Tibial artery (tissue), 4 donors: ENCODE measurements at regions not wholly inside any gene's neighbourhood (a gene's known extent, or its start where the extent isn't known, plus 50 kb on each side); places are given as distances from the start of the nearest gene placed in this dataset.
"Not testable (repeated sequence)": the region's sequence is repeated elsewhere in the genome, so short reads cannot be mapped to it uniquely, and the experiment has no call there.

Experiments
- DNase-seq, 2 donors: peaks; one replicate each; pipeline ENCODE4 v3.0.0-alpha.2; 2019
- H3K27ac ChIP-seq, 2 donors: fragments of 200-600 bp; sonication (generic) in 1 of 2; 1 replicate in 1 of 2; 2 replicates in 1 of 2; pipeline ENCODE4 v1.5.1; 2018 to 2019; ENCODE audit warnings: mild to moderate bottlenecking in 1 of 2
- H3K27me3 ChIP-seq, 2 donors: fragments of 200-600 bp; sonication (generic) in 1 of 2; one replicate each; pipeline versions ENCODE4 v1.5.1 to v1.6.0; 2016 to 2019
- H3K36me3 ChIP-seq, 3 donors: fragments of 200-600 bp; sonication (generic) in 2 of 3; one replicate each; pipeline ENCODE4 v1.5.1; 2016 to 2019; ENCODE audit warnings: mild to moderate bottlenecking in 2 of 3
- H3K4me1 ChIP-seq, 4 donors: fragments of 200-600 bp; sonication (generic) in 2 of 4; 1 replicate in 3 of 4; 2 replicates in 1 of 4; pipeline ENCODE4 v1.5.1; 2016 to 2019
- H3K4me3 ChIP-seq, 2 donors: fragments of 200-600 bp; sonication (generic) in 1 of 2; 1 replicate in 1 of 2; 2 replicates in 1 of 2; pipeline ENCODE4 v1.5.1; 2018 to 2019; ENCODE audit warnings: mild to moderate bottlenecking in 2 of 2
- H3K9me3 ChIP-seq, 3 donors: fragments of 200-600 bp; sonication (generic) in 1 of 3; one replicate each; pipeline ENCODE4 v1.5.1; 2016 to 2019
- intact Hi-C: fragments of 100-400 bp; cut with DNase I; formaldehyde crosslinking; loops from one replicate; pipeline ENCODE4 v1.15.0; 2023; ENCODE audit warnings: low total_unique reads
- TF ChIP-seq, protein P1 (sequence below), 2 experiments: fragments of 200-600 bp in 1 of 2; fragments of 450-650 bp in 1 of 2; IDR thresholded peaks; one replicate each; pipeline ENCODE4 v1.5.1; 2017 to 2019; ENCODE audit warnings: antibody characterized with exemption in 2 of 2, mild to moderate bottlenecking in 1 of 2, moderate library complexity in 1 of 2

DNA sequence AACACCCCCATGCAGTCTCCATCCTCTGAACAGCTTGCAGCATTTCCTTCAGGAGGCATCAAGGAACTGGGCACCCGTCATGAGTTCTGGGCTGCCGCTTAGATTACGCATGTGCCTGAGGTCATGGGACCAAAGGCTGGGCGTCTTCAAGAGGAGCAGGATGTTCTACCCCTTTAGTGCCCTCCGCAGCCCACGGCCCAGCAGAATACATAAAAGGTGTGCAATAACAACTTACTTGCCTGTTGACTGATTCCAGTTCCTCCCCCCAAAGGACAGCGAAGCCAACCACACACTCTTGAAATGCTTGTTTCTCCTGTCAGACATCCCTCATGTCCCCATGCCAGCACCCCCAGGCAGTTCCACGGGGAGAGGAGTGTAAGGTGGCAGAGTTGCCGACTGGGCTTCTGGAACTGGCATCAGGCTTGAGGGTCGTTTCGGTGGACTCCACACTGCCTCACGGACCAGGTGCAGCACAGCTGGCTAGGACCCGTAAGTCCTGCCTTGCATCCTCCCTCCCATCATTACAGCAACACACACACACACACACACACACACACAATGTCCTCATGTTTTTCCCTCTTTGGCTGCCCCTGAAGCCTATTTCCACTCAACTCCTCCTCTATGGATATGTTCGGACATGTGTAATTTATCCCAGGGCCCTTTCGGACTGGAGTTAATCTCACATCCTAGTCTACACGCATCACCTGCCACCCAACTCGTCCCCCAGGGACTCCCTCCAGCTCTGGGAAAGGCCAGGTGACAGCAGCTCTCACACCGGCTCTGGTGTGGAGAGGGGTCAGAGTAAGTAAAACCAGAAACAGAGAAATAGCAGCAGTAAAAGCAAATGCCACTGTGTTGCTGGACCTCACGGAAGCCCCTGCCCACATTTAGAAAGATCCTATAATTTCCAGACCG lies 200.7 kb downstream of the BCL11A start:
- intact Hi-C loops, result no loop called here

DNA sequence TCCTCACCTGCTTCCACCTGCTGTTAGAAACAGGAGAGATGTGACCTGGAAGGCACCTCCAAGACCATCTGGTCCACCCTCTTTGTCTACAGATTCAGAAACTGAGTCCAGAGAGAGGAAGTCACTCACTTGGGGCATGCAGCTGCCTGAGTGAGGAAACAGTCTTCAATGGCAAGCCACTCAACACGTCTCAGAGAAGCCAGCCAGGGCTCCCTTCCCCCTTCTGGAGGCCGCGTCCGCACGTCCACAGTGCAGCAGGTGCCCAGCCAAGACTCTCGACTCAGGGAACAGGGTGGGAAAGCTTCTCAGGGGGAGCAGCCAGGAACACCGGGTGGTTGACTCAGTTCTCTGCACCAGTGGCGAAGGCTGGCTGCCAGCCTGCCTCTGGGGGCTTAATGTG lies 201.7 kb downstream of the BCL11A start:
- no peak for DNase-seq
- Histone ChIP-seq H3K27me3 (no peaks in the 10 kb centered on the region), H3K9me3 (no peaks in the 10 kb centered on the region), H3K4me3 (no peak overlapping the region), H3K4me1 (no peaks in the 10 kb centered on the region), H3K27ac (no peak overlapping the region), H3K36me3 (no peaks in the 10 kb centered on the region)
- intact Hi-C loops, result no loop called here
- TF ChIP-seq, protein P1, sequence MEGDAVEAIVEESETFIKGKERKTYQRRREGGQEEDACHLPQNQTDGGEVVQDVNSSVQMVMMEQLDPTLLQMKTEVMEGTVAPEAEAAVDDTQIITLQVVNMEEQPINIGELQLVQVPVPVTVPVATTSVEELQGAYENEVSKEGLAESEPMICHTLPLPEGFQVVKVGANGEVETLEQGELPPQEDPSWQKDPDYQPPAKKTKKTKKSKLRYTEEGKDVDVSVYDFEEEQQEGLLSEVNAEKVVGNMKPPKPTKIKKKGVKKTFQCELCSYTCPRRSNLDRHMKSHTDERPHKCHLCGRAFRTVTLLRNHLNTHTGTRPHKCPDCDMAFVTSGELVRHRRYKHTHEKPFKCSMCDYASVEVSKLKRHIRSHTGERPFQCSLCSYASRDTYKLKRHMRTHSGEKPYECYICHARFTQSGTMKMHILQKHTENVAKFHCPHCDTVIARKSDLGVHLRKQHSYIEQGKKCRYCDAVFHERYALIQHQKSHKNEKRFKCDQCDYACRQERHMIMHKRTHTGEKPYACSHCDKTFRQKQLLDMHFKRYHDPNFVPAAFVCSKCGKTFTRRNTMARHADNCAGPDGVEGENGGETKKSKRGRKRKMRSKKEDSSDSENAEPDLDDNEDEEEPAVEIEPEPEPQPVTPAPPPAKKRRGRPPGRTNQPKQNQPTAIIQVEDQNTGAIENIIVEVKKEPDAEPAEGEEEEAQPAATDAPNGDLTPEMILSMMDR (IDR thresholded peaks at IDR 0.05), result no peak

More for the DNA sequence above, 200.7 kb downstream of the BCL11A start:
- Histone ChIP-seq H3K27me3 (no peaks in the 10 kb centered on the region), H3K27ac (no peak overlapping the region), H3K4me3 (no peak overlapping the region), H3K36me3 (no peaks in the 10 kb centered on the region), H3K9me3 (no peaks in the 10 kb centered on the region), H3K4me1 (no peaks in the 10 kb centered on the region)
- TF ChIP-seq, protein P1 (IDR thresholded peaks at IDR 0.05), result no peak
- DNase-seq, result no peak

DNA sequence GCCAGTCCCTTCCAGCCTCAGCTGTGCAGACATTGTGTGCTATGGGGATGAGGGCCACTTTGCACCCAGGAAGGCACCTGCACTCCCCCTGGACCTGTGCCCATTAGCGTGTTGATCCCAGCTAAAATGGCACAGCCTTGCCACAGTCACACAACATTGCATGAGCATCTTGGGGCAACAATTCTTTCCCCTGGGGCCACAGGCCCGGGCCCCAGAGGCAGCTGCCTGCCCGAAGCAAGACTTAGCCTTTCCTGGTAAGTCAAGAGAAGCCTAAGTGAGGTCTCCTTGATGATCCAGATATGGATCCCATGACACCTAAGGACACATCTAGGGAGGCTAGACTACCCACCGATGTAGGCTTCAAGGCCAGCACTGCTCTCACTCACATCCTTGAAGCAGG lies 202.1 kb downstream of the BCL11A start:
- Histone ChIP-seq H3K27ac (no peak overlapping the region), H3K36me3 (no peaks in the 10 kb centered on the region), H3K4me1 (no peaks in the 10 kb centered on the region), H3K27me3 (no peaks in the 10 kb centered on the region), H3K9me3 (no peaks in the 10 kb centered on the region), H3K4me3 (no peak overlapping the region)
- DNase-seq, result no peak
- intact Hi-C loops, result no loop called here
- TF ChIP-seq, protein P1 (IDR thresholded peaks at IDR 0.05), result no peak

DNA sequence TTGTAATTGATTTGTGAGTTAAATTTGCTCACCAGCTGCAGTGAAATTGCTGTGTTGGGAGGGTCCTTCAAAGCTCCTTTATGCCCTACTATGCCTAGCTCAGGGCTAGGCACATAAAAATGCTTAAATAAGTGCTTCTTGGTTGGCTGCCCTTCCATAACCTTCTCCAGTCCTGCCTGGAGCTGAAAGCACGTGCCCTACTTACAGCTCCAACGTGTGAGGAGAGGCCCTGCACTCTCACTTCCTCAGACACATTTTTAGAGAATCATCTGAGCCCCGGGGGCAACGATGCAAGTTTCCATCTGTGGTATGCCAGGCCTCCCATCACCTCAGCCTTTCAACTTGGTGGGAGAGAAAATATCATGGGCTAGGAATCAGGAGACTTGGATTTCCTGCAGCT lies 202.7 kb downstream of the BCL11A start:
- Histone ChIP-seq H3K4me3 (no peak overlapping the region), H3K27ac (no peak overlapping the region), H3K27me3 (no peaks in the 10 kb centered on the region), H3K4me1 (no peaks in the 10 kb centered on the region), H3K36me3 (no peaks in the 10 kb centered on the region), H3K9me3 (no peaks in the 10 kb centered on the region)
- TF ChIP-seq, protein P1 (IDR thresholded peaks at IDR 0.05), result no peak
- no peak for DNase-seq
- intact Hi-C loops, result no loop called here

DNA sequence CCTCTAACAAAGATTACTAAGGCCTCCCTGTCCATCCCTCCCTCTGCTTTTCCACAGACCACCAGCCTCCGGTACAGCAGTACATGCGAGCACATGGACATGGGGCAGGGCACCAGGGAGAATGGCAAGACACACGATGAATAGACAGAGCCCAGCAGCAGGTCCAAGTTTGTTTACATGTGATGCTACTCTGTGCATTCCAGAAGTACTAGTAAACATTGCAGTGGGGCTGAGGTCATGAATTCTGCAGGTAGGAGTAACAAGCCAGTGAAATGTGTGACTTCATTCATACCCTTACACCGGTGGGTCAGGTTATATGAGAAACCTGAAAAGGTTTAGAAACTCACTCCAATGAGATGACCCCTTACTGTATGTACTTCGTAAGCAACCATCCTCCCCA lies 205.7 kb downstream of the BCL11A start:
- H3K4me3 ChIP-seq, result no peak overlapping the region
- intact Hi-C loops, result no loop called here
- no peaks in the 10 kb centered on the region for H3K36me3 ChIP-seq
- no peak for DNase-seq
- H3K27ac ChIP-seq, result no peak overlapping the region
- H3K9me3 ChIP-seq, result no peaks in the 10 kb centered on the region
- H3K4me1 ChIP-seq, result no peaks in the 10 kb centered on the region
- H3K27me3 ChIP-seq, result no peaks in the 10 kb centered on the region
- TF ChIP-seq, protein P1 (IDR thresholded peaks at IDR 0.05), result no peak

DNA sequence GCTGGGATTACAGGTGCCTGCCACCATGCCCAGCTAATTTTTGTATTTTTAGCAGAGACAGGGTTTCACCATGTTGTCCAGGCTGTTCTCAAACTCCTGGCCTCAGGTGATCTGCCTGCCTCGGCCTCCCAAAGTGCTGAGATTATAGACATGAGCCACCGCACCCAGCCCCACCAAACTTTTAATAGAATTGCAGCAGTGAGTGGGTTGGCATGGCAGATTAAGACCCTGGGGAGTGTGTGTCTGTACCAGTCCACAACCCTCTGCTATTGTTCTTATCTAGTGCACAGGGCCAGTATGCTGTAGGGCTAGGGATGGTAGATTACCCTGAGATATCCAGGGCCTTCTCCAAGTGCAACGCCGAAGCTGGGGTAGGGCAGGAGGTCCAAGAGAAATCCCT lies 211.0 kb downstream of the BCL11A start:
- H3K4me1 ChIP-seq, H3K27me3 ChIP-seq, H3K36me3 ChIP-seq, DNase-seq, H3K27ac ChIP-seq, intact Hi-C loops, H3K4me3 ChIP-seq, H3K9me3 ChIP-seq: not testable (repeated sequence)
